Stimulated activated CD4-positive, alpha-beta T cell treated with anti-CD3 and anti-CD28 coated beads, Interleukin-4, amount 100 ng/mL, for 4 hours (primary cell): ENCODE measurements at regions not wholly inside any gene's neighbourhood (a gene's known extent, or its start where the extent isn't known, plus 50 kb on each side); places are given as distances from the start of the nearest gene placed in this dataset.
"Not testable (repeated sequence)": the region's sequence is repeated elsewhere in the genome, so short reads cannot be mapped to it uniquely, and the experiment has no call there.

Experiments used
- DNase-seq, 2 experiments: peaks; one replicate each; pipeline ENCODE4 v3.0.0-alpha.2; 2020

DNA sequence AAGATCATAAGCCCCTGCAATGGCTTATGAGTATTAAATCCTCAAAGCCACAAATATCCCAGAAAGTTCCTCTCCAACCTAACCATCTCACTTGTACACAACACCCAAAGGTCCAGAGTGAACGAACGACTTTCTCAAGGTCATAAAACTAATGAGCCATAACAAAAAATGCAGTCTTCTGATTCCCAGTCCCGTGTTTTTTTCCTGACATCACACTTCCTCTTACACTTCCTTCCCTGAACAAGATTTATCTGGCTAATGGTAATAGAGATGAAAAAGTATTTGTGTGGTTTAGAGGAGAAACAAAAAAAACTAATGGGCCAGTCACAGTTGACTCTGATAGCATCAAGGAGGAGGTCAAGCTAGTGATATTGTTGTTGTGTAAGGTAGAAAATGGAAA, 99.5 kb upstream of the KLHL13 start:
- DNase-seq = no peak

DNA sequence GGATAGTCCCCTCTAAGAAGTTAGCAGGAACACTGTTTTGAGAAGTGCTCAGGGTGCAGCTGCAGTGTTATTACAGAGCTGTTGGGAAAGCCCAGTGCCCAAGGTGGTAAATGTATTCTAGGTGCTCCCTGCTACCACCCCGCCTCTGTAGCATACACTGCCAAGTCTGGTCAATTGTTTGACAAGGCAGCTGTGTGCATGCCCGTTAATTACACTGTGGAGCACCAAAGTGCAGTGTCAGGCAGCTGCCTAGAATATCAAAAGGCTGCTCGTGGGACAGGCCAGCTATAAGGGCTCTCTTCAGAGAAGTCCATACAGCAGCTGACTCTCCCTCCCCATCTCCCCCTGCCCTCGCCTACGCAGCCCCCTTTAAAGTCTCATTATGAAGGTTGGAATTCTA, 99.9 kb upstream of the KLHL13 start:
- no peak for DNase-seq

DNA sequence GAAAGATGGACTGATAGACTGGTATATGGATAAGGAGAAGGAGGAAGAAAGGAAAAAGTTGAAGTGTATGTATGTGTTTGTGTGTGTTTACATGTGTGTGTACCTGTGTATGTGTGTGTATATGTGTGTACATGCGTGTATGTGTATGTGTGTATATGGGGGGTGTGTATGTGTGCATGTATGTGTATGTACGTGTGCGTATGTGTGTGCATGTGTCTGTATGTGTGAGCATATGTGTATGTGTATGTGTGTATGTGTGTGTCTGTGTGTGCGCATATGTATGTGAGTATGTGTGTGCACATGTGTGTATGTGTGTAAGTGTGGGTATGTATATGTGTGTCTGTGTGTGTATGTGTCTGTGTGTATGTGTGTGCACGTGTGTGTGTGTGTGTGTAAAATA, 101.5 kb upstream of the KLHL13 start:
- DNase-seq = no peak

DNA sequence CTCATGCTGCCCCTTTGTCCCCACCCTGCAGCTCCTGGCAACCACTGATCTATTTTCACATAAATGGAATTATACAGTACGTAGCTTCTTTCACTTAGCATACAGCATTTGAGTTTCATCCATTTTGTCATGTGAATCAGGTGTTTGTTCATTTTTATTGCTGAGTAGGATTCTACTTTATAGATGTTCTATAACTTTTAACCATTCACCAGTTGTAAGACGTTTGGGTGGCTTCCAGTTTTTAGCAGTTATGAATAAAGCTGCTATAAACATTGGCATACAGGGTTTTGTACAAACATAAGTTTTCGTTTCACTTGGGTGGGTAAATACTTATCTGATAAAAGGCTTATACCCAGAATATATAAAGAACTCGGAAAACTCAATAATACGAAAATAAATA, 102.3 kb upstream of the KLHL13 start:
- no peak for DNase-seq

DNA sequence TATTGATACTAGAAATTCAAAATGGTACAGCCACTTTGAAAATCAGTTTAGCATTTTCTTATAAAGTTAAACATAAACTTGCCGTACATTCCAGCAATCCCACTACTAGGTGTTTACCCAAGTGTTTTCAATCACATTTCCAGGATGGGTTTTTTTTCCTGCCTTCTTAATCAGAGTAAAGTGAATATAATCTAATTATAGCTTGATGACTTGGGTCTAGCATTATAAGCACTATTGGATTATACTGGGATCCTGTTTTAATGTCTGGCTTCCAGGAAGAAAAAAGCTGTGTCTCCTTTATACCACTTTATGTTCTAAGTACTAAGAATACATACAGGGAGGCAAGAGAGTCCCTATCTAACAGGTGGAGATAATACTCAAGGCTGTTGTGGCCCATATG, 103.3 kb upstream of the KLHL13 start:
- DNase-seq = no peak

DNA sequence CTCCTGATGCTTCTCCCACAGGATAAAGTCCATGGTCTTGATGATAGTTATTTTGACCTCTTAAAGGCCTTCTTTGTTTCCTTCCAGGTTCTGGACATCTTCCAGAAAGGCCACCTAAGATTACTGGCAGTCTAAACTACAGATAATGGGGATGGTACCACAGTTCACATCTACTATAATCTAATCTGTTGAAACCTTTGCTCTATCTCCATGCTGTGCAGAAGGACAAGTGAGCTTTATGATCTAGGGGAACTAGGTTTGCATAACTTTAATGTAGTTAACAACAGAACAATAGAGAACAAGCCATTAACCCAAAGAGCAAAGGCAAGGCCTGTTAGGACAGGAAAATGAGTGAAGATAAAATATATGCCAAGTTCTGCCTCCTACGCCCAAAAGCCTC, 103.9 kb upstream of the KLHL13 start:
- DNase-seq = no peak

DNA sequence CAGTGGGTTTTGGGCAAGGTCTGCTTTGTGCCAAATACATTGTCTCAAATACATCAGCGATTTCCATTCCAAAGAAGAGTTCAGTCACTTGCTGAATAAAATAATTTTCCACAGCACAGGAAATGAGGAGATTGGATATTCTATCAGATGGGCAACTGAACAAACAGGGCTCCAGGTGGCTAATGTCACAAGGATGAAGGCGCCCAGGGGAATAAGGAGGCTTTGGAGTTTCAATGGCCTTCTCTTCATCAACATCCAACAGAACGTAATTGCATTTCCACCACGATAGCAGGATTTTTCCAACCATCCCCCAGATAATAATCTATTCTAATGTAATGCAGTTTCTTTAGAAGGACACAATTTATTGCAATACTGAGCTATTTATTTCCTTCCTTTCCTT, 104.7 kb upstream of the KLHL13 start:
- DNase-seq = no peak

DNA sequence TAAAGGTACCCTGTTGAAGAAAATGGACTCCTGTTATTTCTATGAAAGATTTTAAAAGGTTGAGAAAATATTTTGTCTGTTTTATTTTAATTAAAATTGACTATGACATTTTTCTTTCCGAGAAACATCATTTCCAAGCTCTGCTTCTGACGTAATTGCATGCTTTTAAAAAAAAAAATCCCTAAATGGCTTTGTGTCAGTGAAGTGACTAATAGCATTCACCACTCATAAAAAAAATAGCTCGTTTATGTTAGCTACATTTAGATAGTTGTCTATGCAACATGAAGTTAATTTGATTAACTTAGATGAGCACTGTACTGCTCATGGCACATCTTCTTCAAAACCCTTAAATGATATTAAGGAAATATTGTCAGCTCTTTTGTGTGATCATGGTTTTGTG, 105.1 kb upstream of the KLHL13 start:
- DNase-seq = no peak

DNA sequence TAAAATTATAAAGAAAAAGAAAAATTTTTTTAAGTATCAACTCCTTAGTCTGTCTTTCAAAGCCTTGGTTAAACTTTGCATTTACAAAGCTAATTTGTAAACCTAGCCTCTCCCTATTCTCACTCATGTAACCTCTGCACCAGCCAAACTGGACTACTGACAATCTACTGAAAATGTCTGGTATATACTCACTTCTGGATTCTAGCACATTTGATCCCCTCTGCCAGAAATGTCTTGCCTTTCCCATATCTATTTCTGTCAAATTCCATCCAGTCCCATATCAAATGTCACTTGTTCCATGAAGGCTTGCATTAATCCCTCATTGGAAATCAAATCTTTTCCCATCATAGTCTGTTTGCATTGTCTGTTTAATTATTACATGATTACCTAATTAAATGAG, 105.8 kb upstream of the KLHL13 start:
- DNase-seq = no peak

DNA sequence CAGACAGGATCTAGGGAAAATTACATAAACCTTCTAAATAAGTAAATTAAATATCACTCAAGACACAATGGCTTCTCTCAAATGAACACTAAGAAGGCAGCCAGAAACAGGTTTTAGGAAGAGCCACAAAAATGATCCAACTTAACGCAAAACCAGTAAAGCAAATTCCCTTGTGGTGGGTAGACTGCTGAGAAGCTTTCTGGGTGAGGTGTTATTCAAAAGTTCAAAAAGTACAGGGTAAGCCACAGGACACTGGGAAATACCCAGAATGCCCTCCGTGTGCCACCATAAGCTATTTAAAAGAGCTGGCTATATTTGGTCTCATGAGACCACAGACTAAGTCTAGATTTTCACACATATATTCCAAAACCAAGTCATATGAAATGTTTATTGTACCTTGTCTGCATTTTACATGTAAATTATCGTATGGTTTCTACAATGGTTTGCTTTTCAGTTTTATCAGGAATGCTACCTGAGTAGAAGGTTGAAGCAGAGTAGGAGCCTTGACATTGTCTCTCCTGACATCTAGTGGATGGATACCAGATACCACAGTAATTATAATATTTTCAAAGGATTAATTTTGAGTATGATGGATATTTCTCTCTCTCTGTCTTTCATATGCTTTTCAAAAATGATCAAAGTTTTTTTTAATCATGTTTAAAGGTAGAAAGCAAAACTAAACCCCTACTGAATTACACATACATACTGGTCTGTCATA, 109.3 kb upstream of the KLHL13 start:
- no peak for DNase-seq

DNA sequence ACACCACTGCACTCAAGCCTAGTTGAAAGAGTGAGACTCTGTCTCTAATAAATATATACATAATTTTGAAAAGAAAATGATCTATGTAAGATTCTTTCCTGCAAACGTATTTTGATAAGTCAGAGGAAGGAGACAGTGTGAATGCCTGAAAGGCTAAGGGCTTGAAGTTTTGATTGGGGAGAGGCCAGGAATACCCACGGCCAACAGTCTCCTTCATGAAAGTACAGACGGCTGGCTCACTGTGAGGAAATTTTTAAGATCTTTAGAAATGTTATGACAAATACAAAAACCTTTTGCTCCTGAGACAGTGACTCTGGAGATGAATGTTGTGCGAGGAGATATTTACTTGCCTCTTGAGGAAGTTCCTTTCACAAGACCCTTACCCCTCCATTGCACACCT, 111.4 kb upstream of the KLHL13 start:
- DNase-seq = no peak

DNA sequence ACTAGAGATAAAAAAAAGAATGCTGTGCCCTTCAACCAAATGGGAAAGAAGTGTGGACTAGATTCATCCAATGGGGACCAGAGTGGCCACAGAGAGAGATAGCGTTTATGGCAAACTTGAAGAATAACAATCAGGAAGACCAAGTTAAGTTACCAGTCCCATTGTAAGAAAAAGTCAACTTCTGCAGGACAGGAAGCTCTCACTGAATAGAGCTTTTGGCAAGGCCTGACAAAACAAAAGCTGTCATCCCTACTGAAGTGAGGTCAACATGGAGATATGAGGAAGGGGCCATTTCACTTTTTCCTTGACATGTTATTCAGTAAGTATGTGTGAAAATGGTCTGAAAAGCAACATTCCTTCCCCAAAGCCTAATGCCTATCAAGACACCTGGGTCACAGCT, 111.8 kb upstream of the KLHL13 start:
- DNase-seq = no peak

DNA sequence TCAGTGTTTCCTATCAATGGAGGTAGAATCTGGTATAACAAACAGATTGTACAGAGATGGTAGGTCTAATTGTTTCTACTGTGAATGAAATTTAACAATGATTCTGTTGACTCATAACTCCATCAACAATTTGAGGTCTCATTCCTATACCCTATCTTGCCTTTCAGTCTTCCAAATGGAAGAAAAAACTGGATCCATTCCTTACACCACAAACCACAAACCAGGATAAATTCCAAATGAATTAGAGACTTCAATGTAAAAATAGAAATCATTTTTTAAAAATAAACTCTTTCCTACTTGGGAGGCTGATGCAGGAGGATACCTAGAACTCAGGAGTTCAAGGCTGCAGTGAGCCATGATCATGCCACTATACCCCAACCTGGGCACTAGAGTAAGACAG, 114.4 kb upstream of the WDR44 start:
- DNase-seq = no peak

DNA sequence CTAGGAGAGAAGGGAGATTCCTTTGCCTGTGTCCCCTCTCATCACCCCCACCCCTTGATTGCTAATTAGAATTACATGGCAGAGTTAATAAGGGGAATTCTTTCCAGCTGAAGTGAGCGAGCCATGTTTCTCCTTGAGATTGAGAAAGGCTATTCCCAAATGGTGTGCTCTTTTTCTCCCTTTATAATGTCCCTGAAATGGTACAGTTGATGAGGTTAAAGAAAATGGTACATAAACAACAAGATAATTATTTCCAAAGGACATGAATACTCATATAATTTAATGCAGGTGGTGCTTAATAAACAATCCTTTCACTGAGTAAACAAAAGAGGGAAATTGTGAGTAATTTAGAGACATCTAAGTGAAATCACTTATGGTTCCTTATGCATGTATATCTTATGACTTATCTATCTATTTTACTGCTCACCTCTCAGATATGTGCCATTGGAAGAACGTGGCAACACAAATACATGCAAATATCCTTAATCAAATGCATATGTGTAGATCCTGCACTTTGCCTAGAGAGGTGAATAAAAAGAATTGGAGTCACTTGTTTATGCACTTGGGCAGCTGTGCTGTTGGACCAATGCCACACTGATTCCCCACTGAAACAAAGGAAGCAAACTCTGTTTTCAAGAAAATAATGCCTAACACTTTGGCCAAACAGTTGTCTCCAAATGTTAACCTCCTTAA, 106.6 kb upstream of the WDR44 start:
- DNase-seq = no peak

DNA sequence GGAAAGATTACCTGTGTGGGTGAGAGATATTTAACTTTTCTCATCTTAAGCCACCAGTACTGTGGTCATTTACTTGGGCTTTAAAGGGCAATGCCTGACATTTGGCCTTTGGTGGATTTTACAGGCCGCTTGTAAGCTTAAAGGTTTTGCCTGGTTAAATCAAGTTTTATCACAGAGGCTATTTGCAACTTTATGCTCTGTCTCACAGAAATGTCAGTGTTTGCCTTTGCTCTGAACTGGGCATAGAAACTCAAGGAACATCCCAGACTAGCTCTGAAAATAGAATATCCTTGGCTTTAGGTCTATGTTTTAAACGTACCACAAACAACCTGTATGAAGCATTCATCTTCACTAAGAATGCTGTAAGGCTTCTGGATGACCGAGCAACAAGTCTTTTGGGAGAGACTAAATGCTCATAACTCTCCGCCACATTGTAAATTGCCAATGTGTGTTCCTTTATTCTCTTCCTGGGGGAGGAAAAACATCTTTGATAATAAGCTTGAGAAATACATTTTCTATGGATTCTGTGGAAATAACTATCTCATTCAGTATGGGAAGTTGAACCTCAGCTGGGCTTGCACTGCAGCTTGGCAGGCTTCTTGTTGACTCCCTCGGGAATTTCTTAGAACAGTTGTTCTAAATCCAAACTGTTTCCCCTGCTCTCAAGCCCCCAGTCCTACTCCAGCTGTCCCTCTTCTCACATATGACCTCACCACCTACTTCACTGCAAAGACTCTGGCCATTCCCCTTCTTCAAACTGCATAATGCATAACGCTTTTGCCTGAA, 105.8 kb upstream of the WDR44 start:
- DNase-seq = no peak

DNA sequence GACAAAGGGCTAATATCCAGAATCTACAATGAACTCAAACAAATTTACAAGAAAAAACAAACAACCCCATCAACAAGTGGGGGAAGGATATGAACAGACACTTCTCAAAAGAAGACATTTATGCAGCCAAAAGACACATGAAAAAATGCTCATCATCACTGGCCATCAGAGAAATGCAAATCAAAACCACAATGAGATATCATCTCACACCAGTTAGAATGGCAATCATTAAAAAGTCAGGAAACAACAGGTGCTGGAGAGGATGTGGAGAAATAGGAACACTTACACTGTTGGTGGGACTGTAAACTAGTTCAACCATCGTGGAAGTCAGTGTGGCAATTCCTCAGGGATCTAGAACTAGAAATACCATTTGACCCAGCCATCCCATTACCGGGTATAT, 98.9 kb upstream of the WDR44 start:
- DNase-seq = not testable (repeated sequence)

DNA sequence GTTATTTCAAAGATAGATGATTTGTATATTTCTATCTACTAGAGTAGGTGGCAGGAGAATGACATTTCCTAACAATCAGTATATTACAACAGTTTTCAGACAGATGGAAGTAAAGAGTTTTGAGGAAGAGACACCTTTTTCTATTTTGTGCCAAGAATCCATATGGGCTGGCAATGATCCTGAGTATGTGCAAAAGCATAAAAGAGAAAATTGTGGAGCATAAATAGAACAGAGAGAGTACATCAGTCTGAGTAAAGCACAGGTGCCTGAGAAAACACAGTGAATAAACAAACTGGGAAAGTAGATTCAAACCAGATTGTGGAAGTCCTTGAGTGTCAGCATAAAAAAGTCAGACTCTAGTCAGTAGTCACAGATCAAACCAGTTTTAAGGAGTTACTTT, 96.8 kb upstream of the WDR44 start:
- DNase-seq = no peak

DNA sequence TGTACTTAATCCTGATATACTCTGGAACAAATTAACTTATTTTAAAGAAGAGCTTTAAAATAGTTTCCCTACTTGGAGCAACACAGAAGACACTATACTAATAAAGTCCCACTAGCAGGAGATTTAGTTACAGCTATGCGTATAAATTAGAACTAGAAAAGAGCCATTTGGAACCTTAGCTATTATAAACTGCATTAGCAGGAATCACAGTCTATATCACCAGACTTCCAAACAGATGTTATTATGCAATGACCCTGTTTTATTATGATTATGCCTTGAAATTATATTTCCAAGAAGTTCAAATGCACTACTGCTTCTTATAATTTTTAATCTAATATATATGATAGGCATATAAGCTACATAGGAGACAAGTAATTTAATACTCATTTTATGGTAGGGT, 95.5 kb upstream of the WDR44 start:
- no peak for DNase-seq

DNA sequence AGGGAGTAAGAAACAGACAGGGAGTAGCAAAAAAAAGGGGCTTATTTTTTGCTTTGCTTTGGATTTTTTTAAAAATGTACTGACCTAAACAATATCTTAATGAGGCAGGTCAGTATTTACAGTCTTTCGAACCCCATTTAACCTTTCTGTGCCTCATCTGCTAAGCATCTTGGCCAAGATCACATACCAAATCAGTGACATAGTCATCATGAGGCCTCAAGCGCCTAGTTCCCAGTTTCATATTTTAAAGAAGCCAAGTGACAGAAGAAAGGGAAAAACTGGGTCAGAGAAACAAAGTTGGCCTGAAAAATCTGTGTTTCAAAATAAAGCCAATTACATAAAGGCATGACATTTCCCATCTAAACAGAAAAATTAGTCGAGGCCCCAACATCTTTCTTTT, 94.6 kb upstream of the WDR44 start:
- no peak for DNase-seq

DNA sequence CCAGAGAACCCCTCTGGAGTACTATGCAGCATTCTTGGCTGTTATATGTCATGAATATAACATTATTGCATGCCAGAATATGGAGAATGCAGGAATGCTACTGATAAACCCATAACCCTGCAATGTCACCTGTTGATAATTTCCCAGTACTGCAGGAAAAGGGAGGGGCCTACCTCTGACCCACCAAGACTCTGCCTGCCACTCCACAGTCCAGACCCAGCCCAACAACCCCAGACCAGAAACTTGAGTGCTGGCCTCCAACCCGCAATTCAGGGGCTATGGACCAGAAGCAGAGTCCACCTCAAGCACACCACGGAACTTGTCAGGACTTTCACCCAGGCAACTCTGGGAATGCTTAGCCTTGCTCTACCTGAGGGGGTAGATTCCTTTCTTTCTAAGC, 92.9 kb upstream of the WDR44 start:
- no peak for DNase-seq

DNA sequence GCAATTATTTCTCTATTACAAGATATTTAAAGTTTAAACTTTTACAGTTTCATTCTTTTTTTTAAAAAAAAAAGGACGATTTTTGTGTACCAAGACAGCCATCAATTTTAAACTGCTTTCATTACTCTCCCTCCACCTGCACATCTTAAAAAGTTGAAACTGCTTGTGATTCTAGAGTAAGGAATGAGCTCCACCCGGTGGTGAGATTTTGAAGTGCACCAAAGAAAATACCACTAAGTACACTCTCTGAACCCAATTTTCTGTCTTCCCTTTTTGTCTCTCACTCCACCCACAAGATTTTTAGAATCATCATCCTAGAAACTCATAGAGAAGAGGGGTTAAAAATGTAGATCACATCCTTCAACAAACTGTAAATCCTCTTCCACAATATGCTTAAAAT, 91.3 kb upstream of the WDR44 start:
- peak in 1 of 2 experiments; percentile 3 for DNase-seq

DNA sequence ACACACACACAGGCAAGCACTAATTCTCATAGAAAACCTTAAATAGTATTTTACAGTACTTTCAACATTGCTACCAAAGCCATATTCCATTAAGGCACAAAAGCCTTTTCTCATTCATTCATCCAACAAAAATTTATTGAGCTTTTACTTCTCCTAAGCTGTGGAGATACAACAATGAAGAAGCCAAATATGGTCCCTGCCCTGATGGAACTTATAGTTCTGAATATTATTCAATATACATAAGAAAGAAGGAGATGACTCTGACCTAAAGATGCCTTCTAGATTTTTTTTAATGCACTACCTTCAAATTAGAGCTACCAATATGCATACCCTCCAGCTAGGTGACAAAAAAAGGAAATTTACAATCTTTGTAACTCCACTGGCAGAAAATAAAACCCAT, 90.0 kb upstream of the WDR44 start:
- no peak for DNase-seq

DNA sequence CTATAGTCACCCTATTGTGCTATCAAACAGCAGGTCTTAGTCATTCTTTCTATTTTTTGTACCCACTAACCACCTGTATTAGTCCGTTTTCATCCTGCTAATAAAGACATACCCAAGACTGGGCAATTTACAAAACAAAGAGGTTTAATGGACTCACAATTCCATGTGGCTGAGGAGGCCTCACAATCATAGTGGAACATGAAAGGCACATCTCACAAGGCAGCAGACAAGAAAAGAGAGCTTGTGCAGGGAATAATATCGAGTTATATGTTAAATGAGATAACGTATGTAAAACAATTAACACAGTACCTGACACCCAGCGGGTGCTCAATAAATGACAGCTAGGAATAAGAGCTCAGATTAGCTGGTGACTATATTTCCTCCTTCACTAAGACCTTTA, 88.1 kb upstream of the WDR44 start:
- no peak for DNase-seq

DNA sequence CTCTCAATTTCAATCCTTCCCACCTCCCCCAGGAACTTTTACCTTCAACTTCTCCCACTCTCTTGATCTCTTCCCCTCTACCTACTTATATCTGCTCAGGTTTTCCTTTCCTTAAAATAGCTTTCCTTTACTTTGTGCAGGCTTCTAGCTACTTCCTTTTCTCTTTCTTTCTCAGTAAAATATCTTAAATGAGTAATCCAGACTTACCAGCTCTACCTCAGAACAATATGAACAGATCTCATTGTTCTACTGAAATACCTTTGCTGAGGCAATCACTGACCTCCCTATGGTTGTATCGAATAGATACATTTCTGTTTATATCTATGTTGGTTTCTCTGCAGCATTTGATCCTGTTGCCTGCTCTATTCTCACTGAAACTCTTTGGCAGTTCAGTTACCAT, 86.7 kb upstream of the WDR44 start:
- no peak for DNase-seq
